ENCODE measurements at regions not wholly inside any gene's neighbourhood (a gene's known extent, or its start where the extent isn't known, plus 50 kb on each side); places are given as distances from the start of the nearest gene placed in this dataset.

GRCh38 chr20:37598100-37598543, 70.4 kb upstream of the BLCAP start:
- DNase-seq (ENCODE audit: low read depth in 2 of 2) = no peak

GRCh38 chr20:37596890-37597536, 69.3 kb upstream of the BLCAP start:
- DNase-seq (ENCODE audit: low read depth in 2 of 2) = no peak

- DNase-seq (ENCODE audit: low read depth in 2 of 2) = no peak
Measured at GRCh38 chr20:37596168-37596567, 68.5 kb upstream of the BLCAP start.

- no peak for DNase-seq (ENCODE audit: low read depth in 2 of 2)
Measured at GRCh38 chr20:37593710-37594109, 66.0 kb upstream of the BLCAP start.

- no peak for DNase-seq (ENCODE audit: low read depth in 2 of 2)
Measured at GRCh38 chr20:37590938-37591490, 63.3 kb upstream of the BLCAP start.

- no peak for DNase-seq (ENCODE audit: low read depth in 2 of 2)
Measured at GRCh38 chr20:37586078-37586477, 58.4 kb upstream of the BLCAP start.

- no peak for DNase-seq (ENCODE audit: low read depth in 2 of 2)
Measured at GRCh38 chr20:37584238-37584807, 56.6 kb upstream of the BLCAP start.

GRCh38 chr20:37581246-37581645, 53.6 kb upstream of the BLCAP start:
- no peak for DNase-seq (ENCODE audit: low read depth in 2 of 2)

- DNase-seq (ENCODE audit: low read depth in 2 of 2) = no peak
Measured at GRCh38 chr20:37580069-37580468, 52.4 kb upstream of the BLCAP start.

GRCh38 chr20:37579106-37579505, 51.4 kb upstream of the BLCAP start:
- DNase-seq (ENCODE audit: low read depth in 2 of 2) = no peak

- no peak for DNase-seq (ENCODE audit: low read depth in 2 of 2)
Measured at GRCh38 chr20:37577981-37578380, 50.3 kb upstream of the BLCAP start.

All from activated CD4-positive, alpha-beta T cell treated with anti-CD3 and anti-CD28 coated beads for 24 hours (primary cell).